ENCODE measurements at regions not wholly inside any gene's neighbourhood (a gene's known extent, or its start where the extent isn't known, plus 50 kb on each side); places are given as distances from the start of the nearest gene placed in this dataset.
"Not testable (repeated sequence)": the region's sequence is repeated elsewhere in the genome, so short reads cannot be mapped to it uniquely, and the experiment has no call there.

DNA sequence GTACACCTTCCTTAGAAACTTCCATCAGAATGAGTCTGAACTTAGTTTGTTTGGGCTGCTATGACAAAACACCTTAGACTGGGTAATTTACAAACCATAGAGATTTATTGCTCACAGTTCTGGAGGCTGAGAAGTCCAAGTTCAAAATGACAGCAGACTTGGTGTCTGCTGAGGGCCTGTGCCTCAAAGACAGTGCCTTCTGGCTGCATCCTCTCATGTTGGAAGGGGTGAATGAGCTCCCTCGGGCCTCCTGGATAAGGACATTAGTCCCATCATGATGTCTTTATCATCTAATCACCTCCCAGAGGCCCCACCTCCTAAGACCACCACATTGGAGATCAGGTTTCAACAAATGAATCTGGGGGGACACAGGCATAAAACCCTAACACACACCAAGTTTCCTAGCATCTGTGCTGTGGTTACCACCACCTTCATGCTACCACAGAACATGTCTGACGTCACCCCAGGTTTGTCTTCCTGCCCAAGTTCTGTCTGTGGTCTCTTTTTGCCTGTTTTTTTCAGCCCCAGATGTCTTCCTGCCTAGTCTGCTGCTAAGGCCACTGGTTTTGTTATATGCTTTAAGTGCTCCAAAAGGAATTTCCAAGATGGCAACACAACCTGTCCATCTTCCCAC lies 150.9 kb upstream of the COBL start:
- peak; percentile 4 for DNase-seq

DNA sequence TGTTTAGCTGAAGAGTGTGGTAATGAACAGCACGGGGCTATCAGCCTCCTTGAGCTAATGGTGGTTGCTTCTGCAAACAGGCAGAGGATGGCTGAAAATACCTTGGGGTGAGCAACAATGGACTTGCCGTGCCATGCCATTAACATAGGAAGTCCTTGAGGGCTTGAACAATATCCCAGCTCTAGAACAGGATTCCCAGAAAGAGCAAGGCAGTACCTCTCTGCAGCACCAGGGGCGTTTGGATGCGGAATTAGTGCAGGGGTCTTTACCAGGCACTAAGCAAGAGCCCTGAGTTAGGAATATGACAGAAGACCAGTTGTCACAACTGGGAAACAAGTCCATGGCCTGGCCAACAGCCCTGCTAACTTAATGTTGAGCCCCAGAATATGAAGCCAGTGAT lies 143.2 kb upstream of the COBL start:
- no peak for DNase-seq

DNA sequence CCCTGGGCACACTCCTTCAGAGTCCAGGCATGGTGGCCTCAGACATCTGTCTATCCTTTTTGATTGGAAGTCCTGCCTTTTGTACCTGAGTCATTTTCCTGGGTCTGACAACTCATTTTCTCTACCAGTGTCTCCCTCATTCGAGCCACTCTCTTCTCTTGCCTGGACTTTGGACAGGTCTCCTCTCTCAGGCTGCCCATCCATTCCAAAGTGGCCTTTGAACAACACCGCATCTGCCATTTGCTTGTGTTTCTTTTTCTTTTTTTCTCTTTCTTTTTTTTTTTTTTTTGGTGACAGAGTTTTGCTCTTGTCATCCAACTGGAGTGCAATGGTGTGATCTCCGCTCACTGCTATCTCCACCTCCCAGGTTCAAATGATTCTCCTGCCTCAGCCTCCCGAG lies 142.1 kb upstream of the COBL start:
- no peak for DNase-seq

DNA sequence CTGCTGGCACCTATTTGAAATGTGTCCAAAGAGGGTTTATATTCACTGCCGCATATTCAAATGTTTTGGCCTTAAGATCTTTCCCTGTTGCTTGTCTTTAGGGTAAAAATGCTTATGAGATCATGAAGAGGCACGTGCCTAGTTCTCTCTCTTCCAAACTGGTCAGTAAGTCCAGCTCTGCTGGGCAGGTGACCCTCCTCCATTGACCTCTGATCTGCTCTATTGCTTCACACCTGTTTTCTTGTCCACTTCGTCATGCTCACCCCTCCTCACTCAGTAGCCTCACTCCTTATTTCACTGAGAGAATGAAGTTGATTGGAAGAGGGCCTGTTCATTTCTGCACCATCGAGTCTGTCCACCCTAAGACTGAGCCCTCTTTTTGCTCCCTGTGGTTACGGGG lies 140.5 kb upstream of the COBL start:
- DNase-seq: no peak

DNA sequence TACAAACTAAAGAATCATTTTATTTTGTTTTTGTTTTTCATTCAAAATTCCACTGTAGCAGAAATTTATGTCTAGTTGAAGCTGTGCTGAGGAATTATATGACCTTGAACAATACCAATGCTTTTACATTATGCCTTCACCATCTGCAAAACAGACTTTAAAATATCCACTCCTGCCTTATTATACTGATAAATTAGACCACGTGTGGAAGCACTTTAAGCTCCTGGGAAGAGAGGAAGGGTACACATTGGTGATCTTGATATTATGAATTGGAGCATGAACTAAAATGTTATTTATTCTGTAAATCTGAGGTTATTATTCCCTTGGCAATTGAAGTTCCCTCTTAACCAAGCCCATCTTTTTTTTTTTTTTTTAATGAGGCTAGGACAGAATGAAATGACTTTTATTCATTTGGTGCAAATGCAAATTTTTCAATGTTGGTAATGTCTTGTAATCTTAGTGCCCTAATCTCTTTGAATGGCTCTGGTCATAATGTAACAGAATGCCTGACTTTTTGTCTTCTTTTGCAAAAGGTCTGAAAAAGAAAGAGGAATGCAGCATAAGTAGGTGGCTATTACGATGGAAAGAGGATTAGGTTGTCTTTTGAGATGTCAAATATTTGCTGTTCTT lies 139.9 kb upstream of the COBL start:
- DNase-seq: no peak

DNA sequence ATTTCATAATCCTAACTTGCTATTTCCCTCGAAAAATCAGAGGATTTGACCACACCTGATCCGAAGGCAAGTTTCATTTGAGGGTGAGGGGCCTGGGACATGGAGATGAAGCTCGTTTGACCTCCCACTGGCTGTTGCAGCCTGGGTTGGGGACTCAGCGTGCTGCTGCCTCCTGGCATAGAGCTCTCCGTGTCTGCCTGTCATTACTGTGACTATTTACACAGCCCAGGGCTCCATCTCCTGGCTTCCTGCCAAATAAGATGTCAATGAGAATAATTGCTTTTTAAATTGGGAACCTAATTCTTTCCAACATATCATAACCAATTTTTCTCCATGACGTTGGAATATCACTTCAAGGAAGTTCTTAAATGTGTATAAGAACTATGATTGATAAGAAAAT lies 139.3 kb upstream of the COBL start:
- DNase-seq: no peak

DNA sequence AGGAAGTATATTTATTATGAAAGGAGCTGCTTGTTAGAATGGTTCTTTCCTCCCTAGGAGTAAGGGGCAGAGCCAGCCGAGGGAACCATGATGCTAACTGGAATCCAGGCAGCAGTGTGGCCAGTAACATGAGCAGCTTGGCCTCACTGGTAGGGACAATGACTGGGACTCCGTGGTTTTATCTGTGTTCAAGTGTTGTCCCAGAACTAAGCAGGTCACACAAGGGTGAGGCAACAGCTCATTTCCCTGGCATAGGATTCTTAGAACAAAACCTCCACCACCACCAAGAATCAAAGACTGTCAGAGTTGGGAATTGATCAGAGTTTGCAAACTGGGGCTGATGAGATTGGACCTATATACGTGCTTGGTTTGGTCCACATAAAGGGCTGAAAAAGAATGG lies 138.9 kb upstream of the COBL start:
- no peak for DNase-seq

DNA sequence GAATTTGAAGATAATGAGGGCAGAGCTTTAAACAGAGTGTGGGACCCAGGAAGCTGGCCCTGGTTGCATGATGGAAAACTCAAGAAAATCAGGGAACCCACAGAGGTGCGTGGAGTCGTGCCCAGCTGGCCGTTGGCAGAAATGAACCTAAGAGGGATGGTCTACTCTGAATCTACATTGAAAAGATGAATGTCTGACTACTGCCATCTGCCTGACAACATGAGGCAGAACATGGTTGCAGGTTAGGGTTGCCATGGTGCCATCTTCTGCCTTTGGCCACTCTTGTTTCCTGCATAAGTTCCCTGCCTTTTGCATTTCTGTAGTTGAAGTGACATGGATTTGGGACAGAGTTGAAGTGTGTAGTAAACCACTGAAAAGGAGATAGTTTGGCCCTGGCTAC lies 138.5 kb upstream of the COBL start:
- DNase-seq: no peak

DNA sequence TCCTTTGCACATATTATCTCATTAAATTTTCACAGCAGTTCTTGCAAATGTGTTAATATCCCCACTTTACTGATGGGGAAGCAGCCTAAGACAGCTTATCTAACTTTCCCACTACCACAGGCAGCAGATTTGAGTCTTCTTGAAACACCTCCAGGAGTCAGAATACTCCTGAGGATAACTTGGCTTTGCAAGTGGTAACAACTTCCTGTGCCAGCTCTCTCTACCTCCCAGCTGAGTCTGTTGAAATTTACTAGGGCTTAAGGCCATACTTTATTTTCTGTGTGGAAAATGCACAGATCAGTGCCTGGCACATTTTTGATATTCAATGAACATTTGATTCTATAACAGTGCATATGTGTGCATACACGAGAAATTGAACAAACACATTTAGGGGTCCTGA lies 136.1 kb upstream of the COBL start:
- DNase-seq: no peak

DNA sequence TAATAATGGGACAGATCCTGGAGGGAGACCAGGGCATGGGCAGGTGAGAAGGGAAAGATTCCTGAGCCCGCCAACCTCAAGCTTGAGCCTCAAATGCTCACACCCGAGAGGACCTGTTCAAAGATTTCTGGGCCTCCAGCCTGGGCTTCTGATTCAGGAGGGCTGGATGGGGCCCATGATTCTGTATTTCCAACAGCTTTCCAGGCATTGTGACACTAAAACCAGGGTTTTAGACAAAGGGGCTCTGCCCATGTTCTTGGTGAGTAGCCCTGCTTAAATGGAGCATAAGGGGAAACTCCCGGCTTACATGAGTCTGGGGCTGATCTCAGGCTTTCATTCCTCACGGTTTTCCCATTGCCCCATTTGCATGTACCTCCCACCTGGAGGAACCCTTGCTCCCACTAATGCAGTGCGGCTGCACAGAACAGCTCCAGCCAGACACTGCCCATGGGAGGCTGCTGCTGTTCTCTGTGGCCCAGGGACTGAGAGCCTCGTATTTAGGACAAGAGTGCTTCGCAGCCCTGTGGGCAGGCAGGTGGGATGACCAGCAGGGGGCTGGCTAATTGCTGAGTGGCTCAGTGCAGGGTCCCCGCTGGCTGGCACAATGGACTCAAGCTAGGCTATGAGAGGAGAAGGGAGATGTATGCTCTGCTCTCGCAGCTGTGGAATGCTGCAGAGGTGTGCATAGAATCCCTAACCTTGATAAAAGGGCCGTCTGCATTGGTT lies 135.3 kb upstream of the COBL start:
- DNase-seq: no peak

DNA sequence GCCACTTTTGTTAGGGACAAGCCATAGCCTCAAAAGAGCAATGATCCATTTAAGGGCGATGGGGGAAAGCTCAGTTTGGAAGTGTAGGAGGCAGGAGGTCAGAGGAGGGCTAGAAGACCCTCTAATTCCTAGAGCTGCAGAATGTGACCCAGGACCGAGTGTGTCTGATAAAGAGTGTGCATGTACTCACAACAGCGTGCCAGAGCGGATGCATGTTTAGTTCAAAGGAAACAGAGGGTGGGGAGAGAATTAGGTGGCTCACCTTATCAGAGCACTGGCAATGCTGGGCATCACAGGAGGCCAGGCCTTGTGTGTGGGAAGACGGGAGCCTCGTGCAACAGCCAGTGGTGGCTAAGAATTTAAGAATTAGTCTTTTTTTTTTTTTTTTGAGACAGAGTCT lies 133.9 kb upstream of the COBL start:
- DNase-seq: no peak

DNA sequence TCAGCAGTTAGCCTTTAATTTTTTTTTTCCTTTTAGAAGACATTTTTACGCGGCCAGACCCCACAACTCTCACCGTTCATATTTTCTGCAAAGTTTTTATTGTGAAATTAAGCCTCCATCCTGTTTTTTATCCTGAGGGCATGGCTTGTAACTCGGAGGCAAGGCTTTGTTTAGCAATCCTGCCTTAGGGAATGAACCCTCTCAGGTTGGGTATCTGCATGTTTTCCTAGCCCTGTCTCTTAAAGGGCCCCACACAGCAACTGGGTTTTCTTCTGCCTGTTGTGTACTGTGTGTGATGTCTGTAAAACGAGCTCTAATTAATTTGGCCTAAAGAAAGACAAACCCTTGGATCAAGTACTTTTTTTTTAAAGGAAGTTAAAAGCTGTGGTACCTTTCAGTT lies 130.2 kb upstream of the COBL start:
- no peak for DNase-seq

DNA sequence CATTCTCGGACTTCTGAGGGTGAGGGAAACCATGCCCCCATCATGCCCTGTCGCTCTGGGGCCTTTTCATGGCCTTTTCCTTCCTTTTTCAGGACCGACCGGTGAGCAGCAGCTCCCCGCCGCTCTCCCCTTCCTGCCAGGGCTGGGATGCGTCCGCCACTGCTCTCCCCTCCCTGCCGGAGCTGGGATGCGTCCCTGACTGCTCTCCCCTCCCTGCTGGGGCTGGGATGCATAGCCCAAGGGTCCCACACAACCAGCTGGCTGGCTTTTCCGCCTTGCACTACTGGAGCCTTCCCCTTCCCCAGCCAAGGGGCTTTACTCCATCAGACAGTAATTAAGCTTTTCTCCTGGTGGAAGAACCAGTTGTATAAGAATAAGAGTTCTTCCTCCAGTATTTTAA lies 129.7 kb upstream of the COBL start:
- no peak for DNase-seq

DNA sequence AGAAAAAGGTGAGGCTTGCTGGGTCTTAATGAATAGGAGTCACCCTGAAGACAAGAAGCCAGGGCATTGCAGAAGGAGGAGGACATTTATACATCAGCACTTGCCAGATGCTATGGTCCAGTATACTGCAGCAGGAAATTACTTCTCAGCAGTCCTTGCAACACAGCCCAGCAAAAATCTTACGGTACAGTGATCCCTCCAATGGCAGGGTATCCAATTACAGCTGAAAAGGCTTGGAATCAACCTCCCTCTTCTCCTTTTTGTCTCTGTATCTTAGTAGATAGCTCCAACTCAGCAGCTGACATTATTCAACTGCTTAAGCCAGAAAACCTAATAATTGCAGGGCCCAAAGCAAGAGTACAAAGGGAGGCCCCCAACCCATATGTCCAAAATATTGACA lies 128.3 kb upstream of the COBL start:
- no peak for DNase-seq

DNA sequence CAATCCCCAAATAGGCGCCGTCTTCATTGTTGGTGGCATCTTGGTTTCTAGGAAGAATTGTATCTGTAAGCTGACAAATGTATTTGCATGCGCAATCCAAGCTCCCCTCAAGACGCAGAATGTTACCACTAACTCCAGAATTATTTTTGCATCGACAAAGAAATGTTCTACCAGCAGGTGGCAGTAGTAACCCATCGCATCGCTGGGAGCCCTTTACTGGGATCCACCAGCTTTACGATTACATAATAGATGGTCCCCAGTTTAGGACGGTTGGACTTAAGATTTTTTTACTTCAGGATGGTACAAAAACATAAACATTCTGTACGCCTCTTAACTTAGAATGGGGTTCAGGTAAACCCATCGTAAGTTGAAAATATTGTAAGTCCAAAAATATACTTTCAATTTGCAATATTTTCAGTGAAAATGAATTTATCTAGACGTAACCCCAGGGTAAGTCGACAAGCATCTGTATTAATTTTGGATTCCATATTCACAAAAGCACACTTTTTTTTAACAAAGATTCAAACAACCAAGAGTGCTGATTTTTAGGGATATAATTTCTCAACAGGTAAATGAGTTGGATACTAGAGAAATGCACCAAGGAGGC lies 114.0 kb upstream of the COBL start:
- peak; percentile 62 for DNase-seq

DNA sequence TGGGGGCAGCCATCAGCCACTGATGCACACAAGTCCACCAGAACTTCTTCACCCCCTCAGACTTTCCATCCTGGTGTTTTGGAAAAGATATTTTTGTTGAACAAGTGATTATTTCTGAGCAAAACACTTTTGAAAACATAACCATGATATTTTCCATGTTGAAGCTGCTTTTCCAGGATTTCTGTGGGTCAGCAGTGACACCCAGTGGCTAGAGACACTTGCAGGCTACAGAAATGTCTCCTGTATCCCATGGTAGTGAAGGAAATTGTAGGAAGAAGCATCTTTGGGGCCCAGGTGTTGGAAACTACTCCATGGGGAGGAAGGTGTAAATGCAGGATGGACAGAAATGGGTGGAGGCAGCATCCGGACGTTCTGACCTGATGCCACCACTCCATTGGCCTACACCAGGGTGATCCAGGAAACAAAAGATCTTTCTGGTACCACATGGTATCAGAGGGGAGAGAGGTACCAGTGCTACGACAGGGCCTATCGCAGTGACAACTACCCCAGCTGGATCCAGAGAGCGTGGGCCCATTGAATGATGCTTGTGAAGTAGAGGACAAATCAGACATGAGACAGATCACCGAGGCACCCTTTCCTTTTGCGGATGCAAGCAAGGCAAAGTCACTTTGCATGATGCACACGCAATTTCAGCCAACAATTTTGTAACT lies 111.7 kb upstream of the COBL start:
- DNase-seq: no peak

DNA sequence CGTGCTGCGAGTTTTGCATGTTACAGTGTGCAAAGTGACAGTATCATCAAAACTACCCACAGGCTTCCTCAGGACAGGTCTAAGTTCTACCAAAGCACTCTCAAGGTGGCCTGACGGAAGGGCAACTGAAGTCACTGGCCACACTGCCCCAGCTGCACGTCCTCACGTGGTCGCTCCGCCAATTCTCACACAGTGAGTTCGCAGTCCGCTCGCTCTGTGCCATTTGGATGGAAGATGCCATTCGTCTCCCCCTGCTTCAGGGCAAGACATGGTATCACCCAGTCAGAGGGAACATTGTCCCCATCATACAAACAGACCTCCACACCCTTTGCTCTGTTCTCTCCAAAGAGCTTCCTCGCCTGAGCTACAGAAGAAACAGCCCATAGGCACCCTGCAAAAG lies 109.6 kb upstream of the COBL start:
- no peak for DNase-seq

DNA sequence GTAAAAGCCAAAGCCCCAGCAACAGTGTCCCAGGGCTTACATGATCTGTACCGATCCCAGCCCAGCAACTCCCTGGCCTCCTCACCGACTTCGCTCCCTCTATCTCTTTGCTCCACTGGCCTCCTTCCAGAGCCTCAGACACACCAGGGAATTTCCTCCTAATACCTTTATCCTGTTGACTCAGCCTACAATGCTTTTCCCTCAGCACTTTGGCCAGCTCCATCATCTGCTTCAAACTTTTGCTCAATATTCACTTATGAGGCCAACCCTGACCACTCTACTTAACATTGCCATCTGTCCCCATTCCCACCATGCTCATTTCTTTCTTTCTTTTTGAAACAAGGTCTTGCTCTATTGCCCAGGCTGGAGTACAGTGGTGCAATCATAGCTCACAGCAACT lies 93.3 kb upstream of the COBL start:
- DNase-seq: not testable (repeated sequence)

DNA sequence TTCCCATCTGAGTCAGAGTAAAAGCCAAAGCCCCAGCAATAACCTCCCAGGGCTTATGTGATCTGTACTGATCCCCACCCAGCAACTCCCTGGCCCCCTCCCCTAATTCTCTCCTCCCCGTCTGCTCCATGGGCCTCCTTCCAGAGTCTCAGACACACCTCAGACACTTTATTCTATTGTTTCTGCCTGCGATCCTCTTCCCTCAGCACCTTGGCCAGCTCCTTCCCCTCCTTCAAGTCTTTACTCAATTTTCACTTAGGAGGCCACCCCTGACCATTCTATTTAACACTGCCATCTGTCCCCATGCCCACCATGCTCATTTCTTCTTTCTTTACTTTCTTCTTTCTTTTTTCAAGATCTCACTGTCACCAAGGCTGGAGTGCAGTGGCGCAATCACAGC lies 81.0 kb upstream of the COBL start:
- DNase-seq: not testable (repeated sequence)

DNA sequence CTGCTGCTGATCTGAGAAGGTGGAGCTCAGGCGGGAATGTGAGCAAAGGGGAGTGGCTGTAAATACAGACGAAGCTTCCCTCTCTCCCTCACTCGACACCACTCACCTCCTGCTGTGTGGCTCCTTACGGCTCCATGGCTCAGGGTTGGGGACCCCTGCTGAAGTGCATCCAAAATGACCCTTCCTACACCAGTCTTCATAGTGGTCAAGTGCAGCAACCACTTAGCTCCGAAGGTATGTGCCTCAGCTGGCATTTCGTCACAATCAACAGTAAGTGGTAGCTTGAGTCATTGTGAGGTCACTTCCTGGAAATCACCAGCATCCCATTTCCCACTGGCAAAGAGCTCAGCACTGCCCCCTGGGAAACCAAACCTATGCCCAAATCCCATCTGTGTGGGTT lies 76.4 kb upstream of the COBL start:
- DNase-seq: not testable (repeated sequence)

DNA sequence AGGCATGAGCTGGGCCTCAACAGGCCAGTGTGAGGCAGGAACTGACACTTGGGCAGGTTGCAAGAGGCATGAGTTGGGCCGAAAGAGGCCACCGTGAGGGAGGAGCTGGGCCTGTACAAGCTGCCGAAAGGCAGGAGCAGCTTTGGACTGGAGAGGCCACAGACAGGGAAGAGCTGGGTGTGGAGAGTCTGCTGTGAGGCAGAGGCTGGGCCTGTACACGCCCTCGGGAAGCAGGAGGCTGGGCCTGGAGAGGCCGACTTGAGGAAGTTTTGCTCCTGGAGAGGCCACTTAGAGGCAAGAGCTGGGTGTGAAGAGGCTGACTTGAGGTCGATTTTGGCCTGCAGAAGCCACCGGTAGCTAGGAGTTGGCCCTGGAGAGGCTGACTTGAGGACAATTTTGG lies 73.3 kb upstream of the COBL start:
- not testable (repeated sequence) for DNase-seq

DNA sequence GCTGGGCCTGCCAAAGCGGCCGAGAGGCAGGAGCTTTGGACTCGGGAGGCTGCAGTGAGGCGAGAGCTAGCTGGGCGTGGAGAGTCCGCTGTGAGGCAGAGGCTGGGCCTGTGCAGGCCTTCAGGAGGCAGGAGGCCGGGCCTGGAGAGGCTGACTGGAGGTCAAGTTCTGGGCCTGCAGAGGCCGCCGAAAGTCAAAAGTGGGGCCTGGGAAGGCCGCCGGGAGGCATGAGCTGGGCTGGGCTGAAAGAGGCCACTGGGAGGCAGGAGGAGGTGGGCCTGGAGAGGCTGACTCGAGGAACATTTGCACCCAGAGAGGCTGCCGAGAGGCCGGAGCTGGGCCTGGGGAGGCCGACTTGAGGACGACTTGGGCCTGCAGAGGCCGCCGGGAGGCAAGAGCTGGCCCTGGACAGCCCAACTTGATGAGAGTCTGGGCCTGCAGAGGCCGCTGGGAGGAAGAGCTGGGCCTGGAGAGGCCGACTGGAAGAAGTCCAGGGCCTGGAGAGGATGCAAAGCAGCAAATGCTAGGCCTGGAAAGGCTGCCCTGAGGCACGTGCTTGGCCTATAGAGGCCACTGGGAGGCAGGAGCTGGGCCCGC lies 72.7 kb upstream of the COBL start:
- DNase-seq: not testable (repeated sequence)

DNA sequence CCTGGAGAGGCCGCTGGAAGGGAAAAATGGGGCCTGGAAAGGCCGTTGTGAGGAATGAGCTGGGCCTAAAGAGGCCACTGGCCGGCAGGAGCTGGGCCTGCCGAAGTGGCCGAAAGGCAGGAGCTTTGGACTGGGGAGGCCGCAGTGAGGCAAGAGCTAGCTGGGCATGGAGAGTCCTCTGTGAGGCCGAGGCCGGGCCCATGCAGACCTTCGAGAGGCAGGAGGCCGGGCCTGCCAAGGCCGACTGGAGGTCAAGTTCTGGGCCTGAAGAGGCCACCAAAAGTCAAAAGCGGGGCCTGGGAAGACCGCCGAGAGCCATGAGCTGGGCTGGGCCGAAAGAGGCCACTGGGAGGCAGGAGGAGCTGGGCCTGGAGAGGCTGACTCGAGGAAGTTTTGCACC lies 71.6 kb upstream of the COBL start:
- not testable (repeated sequence) for DNase-seq
